ENCODE measurements at regions not wholly inside any gene's neighbourhood (a gene's known extent, or its start where the extent isn't known, plus 50 kb on each side); places are given as distances from the start of the nearest gene placed in this dataset.
A peak's percentile ranks its signal among the peaks of the same experiment; 100 is the strongest.

DNA sequence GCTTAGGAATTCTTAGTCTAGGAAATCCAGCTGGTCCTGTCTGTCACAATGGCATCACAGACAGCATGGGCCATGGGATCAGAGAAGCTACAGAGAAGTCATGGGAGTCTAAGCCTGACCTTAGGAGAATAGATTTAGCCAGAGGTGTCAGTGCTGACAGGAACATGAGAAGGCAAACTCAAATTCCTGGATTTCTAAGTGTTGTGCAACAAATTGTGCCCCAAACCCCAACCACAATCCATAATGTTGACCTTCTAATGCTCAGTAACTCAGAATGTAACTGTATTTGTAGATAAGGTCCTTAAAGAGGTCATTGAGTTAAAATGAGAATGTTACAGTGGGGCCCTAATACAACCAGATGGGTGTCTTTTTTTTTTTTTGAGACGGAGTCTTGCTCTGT, 95.9 kb upstream of the RHOBTB1 start:
- intact Hi-C loops (cut with micrococcal nuclease): no loop called here
- H2BK5ac ChIP-seq (ENCODE audit: low read depth, low read length, poor library complexity, severe bottlenecking): no peak overlapping the region
- H3K27ac ChIP-seq (ENCODE audit: insufficient read depth, low read length): no peak overlapping the region
- H4K91ac ChIP-seq (ENCODE audit: insufficient read depth, low read depth, low read length): no peak overlapping the region
- POLR2A ChIA-PET (ENCODE audit: unreplicated experiment): no interaction called here
- CTCF ChIA-PET: no interaction called here
- no peaks in the 10 kb centered on the region for H3K79me1 ChIP-seq (ENCODE audit: low read depth in 1 of 2, low read length in 2 of 2)
- no peak overlapping the region for H3K9ac ChIP-seq (ENCODE audit: low read depth, low read length)
- no peak overlapping the region for H3K18ac ChIP-seq (ENCODE audit: low read depth, low read length)
- DNase-seq: no peak
- dilution Hi-C loops (cut with HindIII; ENCODE audit: low sequenced_read_pairs, unreplicated experiment): no loop called here
- H2AK5ac ChIP-seq (ENCODE audit: low read depth, low read length): no peak overlapping the region
- no peak for ATAC-seq (ENCODE audit: low read depth)
- H3K9me1 ChIP-seq (ENCODE audit: insufficient read depth, low read length): no peaks in the 10 kb centered on the region
- no peaks in the 10 kb centered on the region for H3K36me3 ChIP-seq (ENCODE audit: control insufficient read depth, insufficient read depth, low read length)
- BruUV-seq (replicated peaks): no TSS peak
- H4K20me1 ChIP-seq (ENCODE audit: insufficient read depth, low read length): no peaks in the 10 kb centered on the region
- H2BK120ac ChIP-seq (ENCODE audit: low read depth, low read length): no peak overlapping the region
- H3K27me3 ChIP-seq (ENCODE audit: control insufficient read depth, insufficient read depth, low read length): no peaks in the 10 kb centered on the region
- no peak overlapping the region for H3K4ac ChIP-seq (ENCODE audit: low read depth, low read length)
- no peak overlapping the region for H4K5ac ChIP-seq (ENCODE audit: low read depth, low read length)
- H2AK9ac ChIP-seq (replicated peaks; ENCODE audit: low read depth, low read length, poor library complexity): no peak overlapping the region
- no peak overlapping the region for H4K8ac ChIP-seq (ENCODE audit: low read depth in 2 of 2, low read length in 2 of 2)
- H3K4me3 ChIP-seq (ENCODE audit: insufficient read depth, low read depth, low read length): no peak overlapping the region
- H2BK20ac ChIP-seq (ENCODE audit: low read depth, low read length): no peak overlapping the region
- no peak overlapping the region for H2AFZ ChIP-seq (replicated peaks; ENCODE audit: low read length, poor library complexity)
- no peaks in the 10 kb centered on the region for H3K9me3 ChIP-seq (ENCODE audit: control insufficient read depth, insufficient read depth, low read length)
- H3K23ac ChIP-seq (ENCODE audit: low read depth, low read length): no peak overlapping the region
- no peak overlapping the region for H2BK15ac ChIP-seq (ENCODE audit: low read depth, low read length)
- in situ Hi-C loops (cut with MboI; ENCODE audit: low sequenced_read_pairs): no loop called here
- H3K14ac ChIP-seq (replicated peaks; ENCODE audit: low read depth, low read length): no peak overlapping the region
- H3K4me2 ChIP-seq (ENCODE audit: low read depth, low read length): no peak overlapping the region
- TF ChIP-seq CHD1 (IDR thresholded peaks at IDR 0.05; ENCODE audit: low read depth, low read length) (no peak), RFX5 (IDR thresholded peaks at IDR 0.05; ENCODE audit: low read depth, low read length) (no peak), BHLHE40 (IDR thresholded peaks at IDR 0.05; ENCODE audit: low read depth, low read length) (no peak), CEBPB (IDR thresholded peaks at IDR 0.05; ENCODE audit: low read depth, low read length) (peak; percentile 22; the same call in 1 of the 2 replicates), MAZ (IDR thresholded peaks at IDR 0.05; ENCODE audit: borderline replicate concordance, low read depth, low read length) (no peak), MXI1 (IDR thresholded peaks at IDR 0.05; ENCODE audit: borderline replicate concordance, low read depth, low read length) (no peak)
- TF ChIP-seq, protein P1, sequence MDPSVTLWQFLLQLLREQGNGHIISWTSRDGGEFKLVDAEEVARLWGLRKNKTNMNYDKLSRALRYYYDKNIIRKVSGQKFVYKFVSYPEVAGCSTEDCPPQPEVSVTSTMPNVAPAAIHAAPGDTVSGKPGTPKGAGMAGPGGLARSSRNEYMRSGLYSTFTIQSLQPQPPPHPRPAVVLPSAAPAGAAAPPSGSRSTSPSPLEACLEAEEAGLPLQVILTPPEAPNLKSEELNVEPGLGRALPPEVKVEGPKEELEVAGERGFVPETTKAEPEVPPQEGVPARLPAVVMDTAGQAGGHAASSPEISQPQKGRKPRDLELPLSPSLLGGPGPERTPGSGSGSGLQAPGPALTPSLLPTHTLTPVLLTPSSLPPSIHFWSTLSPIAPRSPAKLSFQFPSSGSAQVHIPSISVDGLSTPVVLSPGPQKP (IDR thresholded peaks at IDR 0.05; ENCODE audit: borderline replicate concordance, low read depth, low read length): no peak
- TF ChIP-seq, protein P2, sequence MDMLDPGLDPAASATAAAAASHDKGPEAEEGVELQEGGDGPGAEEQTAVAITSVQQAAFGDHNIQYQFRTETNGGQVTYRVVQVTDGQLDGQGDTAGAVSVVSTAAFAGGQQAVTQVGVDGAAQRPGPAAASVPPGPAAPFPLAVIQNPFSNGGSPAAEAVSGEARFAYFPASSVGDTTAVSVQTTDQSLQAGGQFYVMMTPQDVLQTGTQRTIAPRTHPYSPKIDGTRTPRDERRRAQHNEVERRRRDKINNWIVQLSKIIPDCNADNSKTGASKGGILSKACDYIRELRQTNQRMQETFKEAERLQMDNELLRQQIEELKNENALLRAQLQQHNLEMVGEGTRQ (IDR thresholded peaks at IDR 0.05; ENCODE audit: low read depth, low read length): no peak
- H3K56ac ChIP-seq (ENCODE audit: extremely low read depth, insufficient read depth, low read length): no peak overlapping the region
- no peaks in the 10 kb centered on the region for H3K4me1 ChIP-seq (ENCODE audit: control insufficient read depth, insufficient read depth, low read length)
- WGBS, 2 experiments (ENCODE audit: extremely low coverage in 2 of 2, insufficient read length in 1 of 2): no CpG with 5 or more reads among the region's 1 CpG
